GM12878 (cell line): ENCODE measurements at regions not wholly inside any gene's neighbourhood (a gene's known extent, or its start where the extent isn't known, plus 50 kb on each side); places are given as distances from the start of the nearest gene placed in this dataset.
A peak's percentile ranks its signal among the peaks of the same experiment; 100 is the strongest.

ENCODE experiments used
- ATAC-seq: fragments of 200-7000 bp; cut with Tn5 transposase; 3 replicates; pipeline ENCODE4 v1.9.1; 2020; ENCODE audit warnings: mild to moderate bottlenecking, moderate library complexity
- BruUV-seq: library from RNA; stranded (reverse); fragments of 400-500 nt; replicated peaks from 2 replicates; lab custom pipeline; 2021; lab: Mats Ljungman, UMichigan
- CTCF ChIA-PET: fragments of 300-600 bp; sonication (Branson Sonifier 250); formaldehyde crosslinking; extraction: SDS; loops from one replicate; lab custom pipeline; 2021; ENCODE audit warnings: inconsistent platforms; lab: Yijun Ruan, JAX
- POLR2A ChIA-PET: fragments of 350-600 bp; formaldehyde crosslinking; extraction: SDS; loops from one replicate; lab custom pipeline; 2021; ENCODE audit warnings: inconsistent platforms; lab: Charles Lee
- RAD21 ChIA-PET: fragments of 300-600 bp; sonication (Branson Sonifier 250); formaldehyde crosslinking; loops from one replicate; lab custom pipeline; 2023; ENCODE audit warnings: antibody characterized with exemption; ENCODE audit not compliant: unreplicated experiment; lab: Charles Lee
- SMC1A ChIA-PET: fragments of 300-600 bp; sonication (Branson Sonifier 250); formaldehyde crosslinking; loops from one replicate; lab custom pipeline; 2023; ENCODE audit not compliant: unreplicated experiment, uncharacterized antibody; lab: Charles Lee
- DNase-seq: peaks from one replicate; pipeline ENCODE4 v3.0.0-alpha.2; 2011; ENCODE audit warnings: low read depth, low spot score
- FAIRE-seq: peaks from 3 replicates; lab custom pipeline; 2011; peaks lifted over from hg19 to GRCh38; lab: Jason Lieb, UNC
- H2AFZ ChIP-seq: 2 replicates; pipeline ENCODE4 v1.6.0; 2011; ENCODE audit warnings: low read depth, low read length, control low read depth; ENCODE audit not compliant: control insufficient read depth
- H3K27ac ChIP-seq: 2 replicates; pipeline ENCODE4 v1.5.1; 2011; ENCODE audit warnings: control low read depth; ENCODE audit not compliant: control insufficient read depth, insufficient read depth
- H3K27me3 ChIP-seq, 2 experiments: replicated peaks in 1 of 2; 2 replicates each; pipeline versions ENCODE4 v1.6.0 to v1.6.1; 2011; ENCODE audit warnings: low read length in 1 of 2; ENCODE audit not compliant: control insufficient read depth in 2 of 2, insufficient read depth in 2 of 2
- H3K36me3 ChIP-seq, 2 experiments: 2 replicates each; pipeline ENCODE4 v1.5.1; 2011; ENCODE audit warnings: low read length in 1 of 2; ENCODE audit not compliant: control insufficient read depth in 2 of 2, insufficient read depth in 2 of 2
- H3K4me1 ChIP-seq: 2 replicates; pipeline ENCODE4 v1.6.1; 2011; ENCODE audit warnings: mild to moderate bottlenecking, low read length, moderate library complexity, mixed read lengths; ENCODE audit not compliant: control insufficient read depth, insufficient read depth
- H3K4me2 ChIP-seq: 2 replicates; pipeline ENCODE4 v1.6.0; 2011; ENCODE audit warnings: control low read depth; ENCODE audit not compliant: control insufficient read depth, insufficient read depth
- H3K4me3 ChIP-seq: fragments of 200-600 bp; sonication (generic); 2 replicates; pipeline ENCODE4 v1.5.1; 2016
- H3K79me2 ChIP-seq: 2 replicates; pipeline ENCODE4 v1.6.0; 2011; ENCODE audit warnings: low read length; ENCODE audit not compliant: control insufficient read depth, insufficient read depth
- H3K9ac ChIP-seq: 2 replicates; pipeline ENCODE4 v1.8.0; 2011; ENCODE audit warnings: low read length, control low read depth, mixed read lengths; ENCODE audit not compliant: control insufficient read depth, insufficient read depth
- H3K9me3 ChIP-seq: replicated peaks from 3 replicates; pipeline ENCODE4 v1.5.1; 2011; ENCODE audit warnings: mild to moderate bottlenecking, low read length; ENCODE audit not compliant: control insufficient read depth, insufficient read depth
- H4K20me1 ChIP-seq: 2 replicates; pipeline ENCODE4 v1.6.0; 2011; ENCODE audit not compliant: control insufficient read depth, insufficient read depth
- CHD4 ChIP-seq: fragments of 200-600 bp; sonication (generic); IDR thresholded peaks from 2 replicates; pipeline ENCODE4 v1.6.1; 2016; ENCODE audit warnings: mild to moderate bottlenecking
- EZH2 ChIP-seq: IDR thresholded peaks from 2 replicates; pipeline ENCODE4 v1.6.1; 2012; ENCODE audit warnings: low read depth, mild to moderate bottlenecking, control low read depth, inconsistent platforms, low read length, borderline replicate concordance; ENCODE audit not compliant: control insufficient read depth
- IKZF2 ChIP-seq, 2 experiments: fragments of 450-650 bp; IDR thresholded peaks; 2 replicates each; pipeline ENCODE4 v1.6.1; 2017; ENCODE audit warnings: mild to moderate bottlenecking in 2 of 2, moderate library complexity in 2 of 2
- MLLT1 ChIP-seq: fragments of 450-650 bp; IDR thresholded peaks from 2 replicates; pipeline ENCODE4 v1.6.1; 2016; ENCODE audit warnings: mild to moderate bottlenecking
- MYB ChIP-seq: fragments of 150-350 bp; IDR thresholded peaks from 2 replicates; pipeline ENCODE4 v1.6.1; 2014; ENCODE audit warnings: mild to moderate bottlenecking, low read depth, low read length, borderline replicate concordance
- NFYA ChIP-seq: IDR thresholded peaks from 2 replicates; pipeline ENCODE4 v1.6.1; 2011; ENCODE audit warnings: low read depth, mild to moderate bottlenecking, low read length, improper control_type of control experiment, borderline replicate concordance
- PML ChIP-seq: IDR thresholded peaks from 2 replicates; pipeline ENCODE4 v1.6.1; 2012; ENCODE audit warnings: low read length, inconsistent platforms
- POU2F2 ChIP-seq: IDR thresholded peaks from 3 replicates; pipeline ENCODE4 v1.6.1; 2011; ENCODE audit warnings: low read depth, mild to moderate bottlenecking, low read length, borderline replicate concordance
- RB1 ChIP-seq: fragments of 450-650 bp; formaldehyde crosslinking; IDR thresholded peaks from 2 replicates; pipeline ENCODE4 v1.6.1; 2017; ENCODE audit warnings: mild to moderate bottlenecking, borderline replicate concordance
- SP1 ChIP-seq: IDR thresholded peaks from one replicate; pipeline ENCODE4 v1.6.1; 2011; ENCODE audit warnings: low read depth, low read length
- STAT3 ChIP-seq: IDR thresholded peaks from 2 replicates; pipeline ENCODE4 v1.6.1; 2011; ENCODE audit warnings: low read depth, low read length, improper control_type of control experiment
- SUPT20H ChIP-seq: IDR thresholded peaks from 2 replicates; pipeline ENCODE4 v1.6.1; 2011; ENCODE audit warnings: low read depth, mild to moderate bottlenecking, low read length, moderate library complexity, borderline replicate concordance; ENCODE audit not compliant: control insufficient read depth
- TCF12 ChIP-seq: IDR thresholded peaks from 2 replicates; pipeline ENCODE4 v1.6.1; 2011; ENCODE audit warnings: low read depth, mild to moderate bottlenecking, low read length
- TCF3 ChIP-seq: IDR thresholded peaks from 2 replicates; pipeline ENCODE4 v1.6.1; 2012; ENCODE audit warnings: low read depth, mild to moderate bottlenecking, low read length, borderline replicate concordance; ENCODE audit not compliant: insufficient read depth
- ZNF384 ChIP-seq: IDR thresholded peaks from 2 replicates; pipeline ENCODE4 v1.6.1; 2012; ENCODE audit warnings: low read depth, mild to moderate bottlenecking, low read length, improper control_type of control experiment, borderline replicate concordance
- WGBS: methylation state at CpG from one replicate; pipeline ENCODE4 v1.1.6; 2016; ENCODE audit warnings: low lambda C conversion rate; ENCODE audit not compliant: insufficient replicate concordance, insufficient coverage; ENCODE audit errors: missing lambda C conversion rate; 5-methylcytosine and 5-hydroxymethylcytosine counted together
- in situ Hi-C: fragments of 300-500 bp; cut with MboI; formaldehyde crosslinking; loops from 9 replicates; pipeline ENCODE4 v1.14.3; 2018; ENCODE audit warnings: mixed read lengths
- intact Hi-C: fragments of 100-400 bp; cut with micrococcal nuclease; formaldehyde crosslinking; loops from one replicate; pipeline ENCODE4 v1.14.2; 2022; ENCODE audit not compliant: unreplicated experiment
- TF ChIP-seq, protein P1 (sequence below): fragments of 450-650 bp; IDR thresholded peaks from 2 replicates; pipeline ENCODE4 v1.6.1; 2017; ENCODE audit warnings: borderline replicate concordance

DNA sequence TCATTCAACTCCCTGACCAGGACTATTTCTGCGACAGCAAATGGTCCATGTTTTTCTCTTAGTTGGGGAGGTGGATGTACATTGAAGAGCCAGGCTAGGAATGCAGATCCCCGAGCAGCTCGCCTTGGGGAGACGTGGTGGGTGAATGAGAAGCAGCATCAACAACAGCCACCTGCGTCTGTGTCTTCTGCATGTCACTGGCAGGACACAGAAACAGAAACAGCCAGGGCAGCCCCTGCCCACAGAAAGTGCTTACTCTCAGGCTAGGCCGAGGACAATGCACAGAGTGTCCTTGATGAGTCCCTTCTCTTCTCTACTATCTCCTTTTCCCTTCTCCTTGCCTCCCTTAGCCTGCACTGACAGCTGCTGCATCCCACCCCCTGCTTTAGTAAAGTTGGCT is 541.9 kb upstream of the CADM1 start:
- Histone ChIP-seq H3K4me1 (no peaks in the 10 kb centered on the region), H2AFZ (no peak overlapping the region), H4K20me1 (no peaks in the 10 kb centered on the region), H3K4me2 (no peak overlapping the region), H3K9me3 (no peaks in the 10 kb centered on the region), H3K4me3 (no peak overlapping the region), H3K36me3 (no peaks in the 10 kb centered on the region), H3K9ac (no peak overlapping the region), H3K27ac (no peak overlapping the region), H3K27me3 (no peaks in the 10 kb centered on the region), H3K79me2 (no peaks in the 10 kb centered on the region)
- DNase-seq (no peak), FAIRE-seq (no peak), ATAC-seq (0 out of 3 replicates have a peak, but pooled peaks have one; percentile 28)
- no peak for TF ChIP-seq STAT3
- intact Hi-C loops, result no loop called here
- 78% methylated on average over 6 of the region's 6 CpGs for WGBS
- in situ Hi-C loops, result no loop called here
- ChIA-PET SMC1A (interaction anchor here (0.6 to 1.5 kb wide), 5 partner anchors 9 to 1078 kb away, joined by 3 to 4 read pairs (median 3); no protein-coding TSS in a partner anchor), CTCF (interaction anchor here (1.2 to 1.6 kb wide), 2 partner anchors 14 to 55 kb away, joined by 3 read pairs; no protein-coding TSS in a partner anchor), POLR2A (no interaction called here), RAD21 (no interaction called here)
- no TSS peak for BruUV-seq

- Histone ChIP-seq H4K20me1 (no peaks in the 10 kb centered on the region), H3K4me2 (no peak overlapping the region), H3K4me3 (no peak overlapping the region), H3K4me1 (no peaks in the 10 kb centered on the region), H3K36me3 (no peaks in the 10 kb centered on the region)
- ChIA-PET RAD21 (interaction anchor here (1.3 kb wide), 1 partner anchor 12 kb away, joined by 4 read pairs; no protein-coding TSS in a partner anchor), POLR2A (interaction anchor here (1.2 kb wide), 1 partner anchor 10 kb away, joined by 3 read pairs; no protein-coding TSS in a partner anchor), CTCF (no interaction called here)
- no peak for ATAC-seq
- 84% methylated on average over 10 of the region's 10 CpGs for WGBS
- intact Hi-C loops (no loop called here), in situ Hi-C loops (no loop called here)
- no peak for TF ChIP-seq RB1
- no peak for TF ChIP-seq MLLT1
- TF ChIP-seq SUPT20H, result no peak
- TF ChIP-seq NFYA, result no peak
- TF ChIP-seq CHD4, result no peak
- TF ChIP-seq, protein P1, sequence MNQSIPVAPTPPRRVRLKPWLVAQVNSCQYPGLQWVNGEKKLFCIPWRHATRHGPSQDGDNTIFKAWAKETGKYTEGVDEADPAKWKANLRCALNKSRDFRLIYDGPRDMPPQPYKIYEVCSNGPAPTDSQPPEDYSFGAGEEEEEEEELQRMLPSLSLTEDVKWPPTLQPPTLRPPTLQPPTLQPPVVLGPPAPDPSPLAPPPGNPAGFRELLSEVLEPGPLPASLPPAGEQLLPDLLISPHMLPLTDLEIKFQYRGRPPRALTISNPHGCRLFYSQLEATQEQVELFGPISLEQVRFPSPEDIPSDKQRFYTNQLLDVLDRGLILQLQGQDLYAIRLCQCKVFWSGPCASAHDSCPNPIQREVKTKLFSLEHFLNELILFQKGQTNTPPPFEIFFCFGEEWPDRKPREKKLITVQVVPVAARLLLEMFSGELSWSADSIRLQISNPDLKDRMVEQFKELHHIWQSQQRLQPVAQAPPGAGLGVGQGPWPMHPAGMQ, result no peak
- TF ChIP-seq ZNF384, result no peak
- no peak for TF ChIP-seq SP1
- TF ChIP-seq POU2F2, result no peak
- TF ChIP-seq EZH2, result no peak
- no peak for TF ChIP-seq MYB
- TF ChIP-seq TCF12, result no peak
- no peak for TF ChIP-seq TCF3
- no peak for TF ChIP-seq IKZF2 (IDR thresholded peaks at IDR 0.05)
- no peak for TF ChIP-seq PML
- TF ChIP-seq, all 136 proteins: peak for 0
- Histone ChIP-seq H3K27ac (no peak overlapping the region), H3K79me2 (no peaks in the 10 kb centered on the region), H3K9me3 (no peaks in the 10 kb centered on the region), H2AFZ (no peak overlapping the region), H3K9ac (no peak overlapping the region), H3K27me3 (no peaks in the 10 kb centered on the region)
- SMC1A ChIA-PET, result interaction anchor here (0.9 to 1.3 kb wide), 2 partner anchors 11 to 12 kb away, joined by 3 read pairs; no protein-coding TSS in a partner anchor
- no TSS peak for BruUV-seq
- no peak for FAIRE-seq
- DNase-seq, result no peak
Observed at GRCh38 chr11:116044941-116045340, 540.7 kb upstream of the CADM1 start.
